ENCODE measurements at regions not wholly inside any gene's neighbourhood (a gene's known extent, or its start where the extent isn't known, plus 50 kb on each side); places are given as distances from the start of the nearest gene placed in this dataset.

DNA sequence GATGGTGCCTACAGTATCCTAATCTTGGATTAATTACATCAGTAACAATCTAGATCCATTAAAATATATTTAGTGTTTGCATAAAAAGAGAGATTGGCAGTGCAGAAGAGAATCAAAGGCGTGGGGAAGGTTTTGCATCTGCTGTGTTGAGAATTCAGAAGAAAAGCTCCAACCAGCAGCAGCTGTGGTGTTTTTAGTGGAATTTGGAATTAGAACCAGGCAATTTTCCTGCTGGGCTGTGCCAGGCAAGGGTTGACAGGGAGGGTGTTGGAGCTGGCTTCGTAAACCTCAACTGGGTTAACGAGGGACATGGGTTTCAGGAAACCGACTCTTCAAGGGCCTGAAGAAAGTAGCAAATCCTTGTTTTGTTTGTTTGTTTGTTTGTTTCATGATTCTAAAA lies 107.8 kb upstream of the WSCD1 start:
- no peak for TF ChIP-seq POLR2A (IDR thresholded peaks at IDR 0.05; ENCODE audit: low read depth)
- TF ChIP-seq, protein P1, sequence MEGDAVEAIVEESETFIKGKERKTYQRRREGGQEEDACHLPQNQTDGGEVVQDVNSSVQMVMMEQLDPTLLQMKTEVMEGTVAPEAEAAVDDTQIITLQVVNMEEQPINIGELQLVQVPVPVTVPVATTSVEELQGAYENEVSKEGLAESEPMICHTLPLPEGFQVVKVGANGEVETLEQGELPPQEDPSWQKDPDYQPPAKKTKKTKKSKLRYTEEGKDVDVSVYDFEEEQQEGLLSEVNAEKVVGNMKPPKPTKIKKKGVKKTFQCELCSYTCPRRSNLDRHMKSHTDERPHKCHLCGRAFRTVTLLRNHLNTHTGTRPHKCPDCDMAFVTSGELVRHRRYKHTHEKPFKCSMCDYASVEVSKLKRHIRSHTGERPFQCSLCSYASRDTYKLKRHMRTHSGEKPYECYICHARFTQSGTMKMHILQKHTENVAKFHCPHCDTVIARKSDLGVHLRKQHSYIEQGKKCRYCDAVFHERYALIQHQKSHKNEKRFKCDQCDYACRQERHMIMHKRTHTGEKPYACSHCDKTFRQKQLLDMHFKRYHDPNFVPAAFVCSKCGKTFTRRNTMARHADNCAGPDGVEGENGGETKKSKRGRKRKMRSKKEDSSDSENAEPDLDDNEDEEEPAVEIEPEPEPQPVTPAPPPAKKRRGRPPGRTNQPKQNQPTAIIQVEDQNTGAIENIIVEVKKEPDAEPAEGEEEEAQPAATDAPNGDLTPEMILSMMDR (IDR thresholded peaks at IDR 0.05) = no peak

Measured in esophagus muscularis mucosa (tissue), 3 donors.